HCT116 (cell line): ENCODE measurements at regions not wholly inside any gene's neighbourhood (a gene's known extent, or its start where the extent isn't known, plus 50 kb on each side); places are given as distances from the start of the nearest gene placed in this dataset.

Experiments used
- ATAC-seq: fragments of 200-7000 bp; cut with Tn5 transposase; 2 replicates; pipeline ENCODE4 v1.9.1; 2020; ENCODE audit warnings: mild to moderate bottlenecking, moderate library complexity
- BruUV-seq: library from RNA; stranded (reverse); fragments of 400-500 nt; replicated peaks from 2 replicates; lab custom pipeline; 2021; lab: Mats Ljungman, UMichigan
- CTCF ChIA-PET: fragments of 300-600 bp; sonication (Branson Sonifier 250); formaldehyde crosslinking; loops from one replicate; lab custom pipeline; 2021; ENCODE audit warnings: antibody characterized with exemption; lab: Charles Lee
- POLR2A ChIA-PET: fragments of 300-600, 350-600 bp; sonication (Branson Sonifier 250); formaldehyde crosslinking; loops from one replicate; lab custom pipeline; 2021; ENCODE audit warnings: antibody characterized with exemption; lab: Charles Lee
- RAD21 ChIA-PET, 2 experiments: fragments of 300-600 bp; sonication (Branson Sonifier 250); formaldehyde crosslinking; loops; one replicate each; lab custom pipeline; 2023; ENCODE audit warnings: low total read pairs in 2 of 2; ENCODE audit not compliant: uncharacterized antibody in 2 of 2, unreplicated experiment in 2 of 2, low non-redundant PET in 1 of 2; lab: Charles Lee
- DNase-seq: peaks from one replicate; pipeline ENCODE4 v3.0.0-alpha.2; 2010; ENCODE audit warnings: low read depth, low spot score
- H2AFZ ChIP-seq: fragments of 200-600 bp; shearing (Covaris generic), sonication (generic); 2 replicates; pipeline ENCODE4 v1.6.1; 2017; ENCODE audit warnings: low read depth, mixed run types, mixed read lengths, antibody characterized with exemption, low read length; ENCODE audit not compliant: poor library complexity, severe bottlenecking
- H3K27ac ChIP-seq: 2 replicates; pipeline ENCODE4 v1.5.1; 2012; ENCODE audit warnings: low read depth, low read length
- H3K27me3 ChIP-seq: fragments of 200-600 bp; sonication (generic); 2 replicates; pipeline ENCODE4 v1.6.1; 2016; ENCODE audit warnings: mixed run types, low read length, mixed read lengths; ENCODE audit not compliant: insufficient read depth
- H3K36me3 ChIP-seq, 2 experiments: fragments of 200-500 bp in 1 of 2; fragments of 200-600 bp in 1 of 2; sonication (Bioruptor generic) in 1 of 2; sonication (generic) in 1 of 2; 2 replicates each; pipeline versions ENCODE4 v1.5.1 to v1.6.1; 2014 to 2016; ENCODE audit warnings: low read length in 2 of 2, inconsistent platforms in 1 of 2, mixed read lengths in 1 of 2, mixed run types in 1 of 2; ENCODE audit not compliant: insufficient read depth in 2 of 2, control insufficient read depth in 1 of 2
- H3K4me1 ChIP-seq, 2 experiments: fragments of 200-600 bp in 1 of 2; sonication (generic) in 1 of 2; 2 replicates each; pipeline versions ENCODE4 v1.5.1 to v1.6.1; 2012 to 2017; ENCODE audit warnings: low read length in 2 of 2, inconsistent platforms in 1 of 2, mild to moderate bottlenecking in 1 of 2, mixed read lengths in 1 of 2, mixed run types in 1 of 2, moderate library complexity in 1 of 2; ENCODE audit not compliant: insufficient read depth in 2 of 2, control insufficient read depth in 1 of 2
- H3K4me2 ChIP-seq: fragments of 200-600 bp; sonication (generic); 2 replicates; pipeline ENCODE4 v1.6.1; 2017; ENCODE audit warnings: mixed run types, low read length, mixed read lengths
- H3K4me3 ChIP-seq, 2 experiments: fragments of 200-600 bp in 1 of 2; sonication (generic) in 1 of 2; replicated peaks in 1 of 2; 2 replicates each; pipeline ENCODE4 v1.5.1; 2011 to 2016; ENCODE audit warnings: low read length in 2 of 2, control low read depth in 1 of 2, low read depth in 1 of 2, mild to moderate bottlenecking in 1 of 2, mixed read lengths in 1 of 2, mixed run types in 1 of 2
- H3K79me2 ChIP-seq: fragments of 200-600 bp; sonication (generic); 2 replicates; pipeline ENCODE4 v1.6.1; 2017; ENCODE audit warnings: mild to moderate bottlenecking, mixed run types, low read length, moderate library complexity, mixed read lengths; ENCODE audit not compliant: insufficient read depth
- H3K9ac ChIP-seq: fragments of 200-600 bp; sonication (generic); 2 replicates; pipeline ENCODE4 v1.6.1; 2016; ENCODE audit warnings: low read length, mixed read lengths
- H3K9me2 ChIP-seq: fragments of 200-600 bp; sonication (generic), shearing (Covaris generic); 2 replicates; pipeline ENCODE4 v1.6.1; 2017; ENCODE audit warnings: mixed run types, mild to moderate bottlenecking, moderate library complexity; ENCODE audit not compliant: insufficient read depth
- H3K9me3 ChIP-seq, 2 experiments: fragments of 200-500 bp in 1 of 2; fragments of 200-600 bp in 1 of 2; sonication (Bioruptor generic) in 1 of 2; sonication (generic) in 1 of 2; 2 replicates each; pipeline ENCODE4 v1.6.1; 2014 to 2017; ENCODE audit warnings: low read length in 2 of 2, mixed read lengths in 2 of 2, inconsistent platforms in 1 of 2, low read depth in 1 of 2, mild to moderate bottlenecking in 1 of 2, mixed run types in 1 of 2, moderate library complexity in 1 of 2; ENCODE audit not compliant: control insufficient read depth in 1 of 2, insufficient read depth in 1 of 2
- H4K20me1 ChIP-seq: fragments of 200-600 bp; sonication (generic), shearing (Covaris generic); 2 replicates; pipeline ENCODE4 v1.6.1; 2017; ENCODE audit warnings: mixed run types, mild to moderate bottlenecking, moderate library complexity; ENCODE audit not compliant: insufficient read depth
- CEBPB ChIP-seq: IDR thresholded peaks from 2 replicates; pipeline ENCODE4 v1.6.1; 2012; ENCODE audit warnings: low read depth
- EZH2phosphoT487 ChIP-seq: fragments of 200-600 bp; IDR thresholded peaks from 2 replicates; pipeline ENCODE4 v1.6.1; 2018; ENCODE audit warnings: antibody characterized with exemption, borderline replicate concordance
- POLR2A ChIP-seq: IDR thresholded peaks from 2 replicates; pipeline ENCODE4 v1.7.0; 2011; ENCODE audit warnings: borderline replicate concordance; ENCODE audit not compliant: insufficient read depth, insufficient read length; ENCODE audit errors: extremely low read depth
- RAD21 ChIP-seq: IDR thresholded peaks from 2 replicates; pipeline ENCODE4 v1.6.1; 2012; ENCODE audit warnings: low read depth, mild to moderate bottlenecking
- SP1 ChIP-seq: IDR thresholded peaks from 2 replicates; pipeline ENCODE4 v1.6.1; 2012; ENCODE audit warnings: low read depth
- TCF7L2 ChIP-seq: IDR thresholded peaks from 2 replicates; pipeline ENCODE4 v1.7.0; 2011; ENCODE audit warnings: borderline replicate concordance, inconsistent platforms; ENCODE audit not compliant: insufficient read depth, insufficient read length; ENCODE audit errors: extremely low read depth
- intact Hi-C: fragments of 100-400 bp; cut with micrococcal nuclease; formaldehyde crosslinking; loops from 2 replicates; pipeline ENCODE4 v1.10.0; 2022
- TF ChIP-seq, protein P1 (sequence below): IDR thresholded peaks from 2 replicates; pipeline ENCODE4 v1.6.1; 2012
- TF ChIP-seq, protein P2 (sequence below), 3 experiments: fragments of 200-600 bp in 1 of 3; sonication (generic) in 1 of 3; IDR thresholded peaks in 2 of 3; conservative IDR thresholded peaks in 1 of 3; 2 replicates each; pipeline ENCODE4 v1.5.1; 2012 to 2017; ENCODE audit warnings: low read depth in 2 of 3, low read length in 2 of 3, antibody characterized with exemption in 1 of 3, borderline replicate concordance in 1 of 3, control low read depth in 1 of 3, mild to moderate bottlenecking in 1 of 3, mixed read lengths in 1 of 3, mixed run types in 1 of 3, moderate library complexity in 1 of 3; ENCODE audit not compliant: insufficient read depth in 1 of 3

DNA sequence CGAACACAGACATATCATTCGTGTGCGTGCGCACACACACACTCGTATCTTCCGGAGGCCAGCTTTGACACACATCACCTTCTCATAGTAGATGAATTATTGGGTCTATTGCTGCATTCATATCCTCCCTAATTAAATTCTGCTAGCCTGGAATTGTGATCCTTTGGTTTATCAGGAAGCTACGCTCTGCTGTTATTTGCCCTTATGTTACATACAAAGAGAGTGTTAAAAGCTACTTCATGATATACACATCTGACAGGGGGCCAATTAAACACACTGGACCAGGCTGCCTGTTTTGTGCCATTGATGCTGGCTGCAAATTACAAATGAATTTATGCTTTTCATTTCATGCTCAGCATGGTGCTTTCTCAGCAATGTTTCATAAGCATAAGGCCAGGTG is 252.0 kb downstream of the RHOU start (continued):
- TF ChIP-seq, protein P1, sequence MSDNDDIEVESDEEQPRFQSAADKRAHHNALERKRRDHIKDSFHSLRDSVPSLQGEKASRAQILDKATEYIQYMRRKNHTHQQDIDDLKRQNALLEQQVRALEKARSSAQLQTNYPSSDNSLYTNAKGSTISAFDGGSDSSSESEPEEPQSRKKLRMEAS: no peak
- TF ChIP-seq TCF7L2 (no peak), RAD21 (no peak), CEBPB (no peak)
- TF ChIP-seq, protein P2, sequence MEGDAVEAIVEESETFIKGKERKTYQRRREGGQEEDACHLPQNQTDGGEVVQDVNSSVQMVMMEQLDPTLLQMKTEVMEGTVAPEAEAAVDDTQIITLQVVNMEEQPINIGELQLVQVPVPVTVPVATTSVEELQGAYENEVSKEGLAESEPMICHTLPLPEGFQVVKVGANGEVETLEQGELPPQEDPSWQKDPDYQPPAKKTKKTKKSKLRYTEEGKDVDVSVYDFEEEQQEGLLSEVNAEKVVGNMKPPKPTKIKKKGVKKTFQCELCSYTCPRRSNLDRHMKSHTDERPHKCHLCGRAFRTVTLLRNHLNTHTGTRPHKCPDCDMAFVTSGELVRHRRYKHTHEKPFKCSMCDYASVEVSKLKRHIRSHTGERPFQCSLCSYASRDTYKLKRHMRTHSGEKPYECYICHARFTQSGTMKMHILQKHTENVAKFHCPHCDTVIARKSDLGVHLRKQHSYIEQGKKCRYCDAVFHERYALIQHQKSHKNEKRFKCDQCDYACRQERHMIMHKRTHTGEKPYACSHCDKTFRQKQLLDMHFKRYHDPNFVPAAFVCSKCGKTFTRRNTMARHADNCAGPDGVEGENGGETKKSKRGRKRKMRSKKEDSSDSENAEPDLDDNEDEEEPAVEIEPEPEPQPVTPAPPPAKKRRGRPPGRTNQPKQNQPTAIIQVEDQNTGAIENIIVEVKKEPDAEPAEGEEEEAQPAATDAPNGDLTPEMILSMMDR (IDR thresholded peaks at IDR 0.05 in 2 of 3, conservative IDR thresholded peaks at IDR 0.05 in 1 of 3; ENCODE audit: borderline replicate concordance in 1 of 3, insufficient read depth in 1 of 3, low read depth in 2 of 3, low read length in 2 of 3): no peak

DNA sequence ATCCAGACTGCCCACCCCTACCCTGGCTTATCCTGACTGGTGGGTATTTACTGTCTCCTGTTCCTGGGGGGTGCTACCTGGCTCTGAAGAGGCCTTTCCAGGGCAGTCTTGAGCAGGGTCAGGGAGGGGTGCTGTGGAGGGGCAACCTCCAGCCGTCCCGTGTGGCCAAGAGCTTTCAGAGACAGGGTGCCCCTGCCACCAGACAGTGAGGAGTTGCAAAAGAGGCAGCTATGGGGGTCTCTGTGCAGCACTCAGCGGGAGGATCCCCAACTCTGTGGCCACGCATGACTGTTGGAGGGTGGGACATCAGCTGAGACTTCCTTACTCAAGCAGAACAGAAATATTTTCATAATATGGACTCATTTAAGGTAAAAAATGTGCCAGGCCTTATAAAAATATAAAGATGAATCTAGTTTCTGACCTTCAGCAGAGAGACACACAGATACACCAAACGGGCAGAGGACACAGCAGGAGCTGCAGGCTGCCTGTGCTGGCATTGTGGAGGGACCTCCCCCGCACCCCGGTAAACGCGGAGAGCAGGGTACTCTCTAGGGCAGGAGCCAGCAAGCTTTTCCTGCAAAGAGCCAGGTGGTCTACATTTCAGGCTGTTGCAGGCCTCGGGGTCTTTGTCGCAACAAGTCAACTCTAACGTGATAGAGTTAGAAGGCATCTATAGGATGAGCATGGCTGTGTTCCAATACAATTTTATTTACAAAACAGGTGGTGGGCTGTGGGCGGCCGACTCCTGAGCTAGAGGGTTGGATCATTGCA is 252.6 kb downstream of the RHOU start:
- CTCF ChIA-PET: no interaction called here
- Histone ChIP-seq H2AFZ (no peak overlapping the region), H3K9me2 (no peaks in the 10 kb centered on the region), H3K9me3 (no peaks in the 10 kb centered on the region), H3K4me2 (no peak overlapping the region), H3K27ac (no peak overlapping the region), H3K79me2 (no peaks in the 10 kb centered on the region), H3K36me3 (no peaks in the 10 kb centered on the region), H3K4me1 (no peaks in the 10 kb centered on the region), H3K4me3 (no peak overlapping the region), H4K20me1 (no peaks in the 10 kb centered on the region), H3K9ac (no peak overlapping the region), H3K27me3 (no peaks in the 10 kb centered on the region)
- intact Hi-C loops: no loop called here
- BruUV-seq: no TSS peak
- POLR2A ChIA-PET: no interaction called here
- RAD21 ChIA-PET: no interaction called here
- TF ChIP-seq POLR2A (no peak), SP1 (no peak), CEBPB (no peak), EZH2phosphoT487 (no peak)
- TF ChIP-seq, protein P1: no peak
- DNase-seq (no peak), ATAC-seq (no peak)
